GM23338 (cell line): ENCODE measurements at regions not wholly inside any gene's neighbourhood (a gene's known extent, or its start where the extent isn't known, plus 50 kb on each side); places are given as distances from the start of the nearest gene placed in this dataset.

Source experiments
- ATAC-seq: fragments of 200-7000 bp; cut with Tn5 transposase; 3 replicates; pipeline ENCODE4 v1.9.1; 2020
- DNase-seq: peaks from one replicate; pipeline ENCODE4 v3.0.0-alpha.2; 2015; ENCODE audit warnings: low spot score
- H2AFZ ChIP-seq: fragments of 200-600 bp; sonication (generic); 2 replicates; pipeline ENCODE4 v1.8.0; 2016; ENCODE audit warnings: antibody characterized with exemption, mild to moderate bottlenecking, moderate library complexity
- H3F3A ChIP-seq: fragments of 200-600 bp; sonication (generic); replicated peaks from 2 replicates; pipeline ENCODE4 v1.8.0; 2017; ENCODE audit warnings: antibody characterized with exemption, mixed run types, low read depth
- H3K27ac ChIP-seq: fragments of 200-600 bp; sonication (generic); 2 replicates; pipeline ENCODE4 v1.6.1; 2016; ENCODE audit warnings: low read depth
- H3K27me3 ChIP-seq: fragments of 200-600 bp; sonication (generic); 2 replicates; pipeline ENCODE4 v1.8.0; 2016; ENCODE audit warnings: mild to moderate bottlenecking, mixed run types, moderate library complexity; ENCODE audit not compliant: insufficient read depth
- H3K36me3 ChIP-seq: fragments of 200-600 bp; sonication (generic); 2 replicates; pipeline ENCODE4 v1.8.0; 2016; ENCODE audit warnings: mild to moderate bottlenecking; ENCODE audit not compliant: insufficient read depth
- H3K4me1 ChIP-seq: fragments of 200-600 bp; sonication (generic); 2 replicates; pipeline ENCODE4 v1.8.0; 2016; ENCODE audit warnings: mild to moderate bottlenecking, moderate library complexity; ENCODE audit not compliant: insufficient read depth
- H3K4me2 ChIP-seq: fragments of 200-600 bp; sonication (generic); 2 replicates; pipeline ENCODE4 v1.7.1; 2017; ENCODE audit warnings: mixed run types
- H3K4me3 ChIP-seq: fragments of 200-600 bp; sonication (generic); 2 replicates; pipeline ENCODE4 v1.6.1; 2016; ENCODE audit warnings: mixed run types
- H3K79me2 ChIP-seq: fragments of 200-600 bp; sonication (generic); replicated peaks from 2 replicates; pipeline ENCODE4 v1.8.0; 2017; ENCODE audit warnings: mild to moderate bottlenecking; ENCODE audit not compliant: insufficient read depth
- H3K9me2 ChIP-seq: fragments of 200-600 bp; sonication (generic); 2 replicates; pipeline ENCODE4 v1.8.0; 2017; ENCODE audit not compliant: insufficient read depth
- H4K20me1 ChIP-seq: fragments of 200-600 bp; sonication (generic); replicated peaks from 2 replicates; pipeline ENCODE4 v1.8.0; 2017; ENCODE audit warnings: mild to moderate bottlenecking; ENCODE audit not compliant: insufficient read depth
- H3K27ac Mint-ChIP-seq: 2 replicates; pipeline ENCODE4 v1.8.0; 2020; ENCODE audit warnings: inconsistent platforms, mild to moderate bottlenecking, moderate library complexity, mixed read lengths
- H3K27me3 Mint-ChIP-seq: 3 replicates; pipeline ENCODE4 v1.8.0; 2022; ENCODE audit warnings: low read depth, mild to moderate bottlenecking, moderate library complexity, mixed read lengths, inconsistent platforms; ENCODE audit not compliant: insufficient read depth, poor library complexity
- H3K36me3 Mint-ChIP-seq: 3 replicates; pipeline ENCODE4 v1.8.0; 2021; ENCODE audit warnings: low read depth, mild to moderate bottlenecking, inconsistent platforms, moderate library complexity, mixed read lengths
- H3K4me1 Mint-ChIP-seq: 3 replicates; pipeline ENCODE4 v1.8.0; 2020; ENCODE audit warnings: mild to moderate bottlenecking, inconsistent platforms, mixed read lengths
- H3K4me3 Mint-ChIP-seq: 3 replicates; pipeline ENCODE4 v1.8.0; 2021; ENCODE audit warnings: moderate library complexity, mild to moderate bottlenecking, inconsistent platforms, mixed read lengths
- H3K9me3 Mint-ChIP-seq: 3 replicates; pipeline ENCODE4 v1.8.0; 2020; ENCODE audit warnings: moderate library complexity, mild to moderate bottlenecking, inconsistent platforms, mixed read lengths
- CREB1 ChIP-seq: fragments of 250-450 bp; sonication (Bioruptor Pico); IDR thresholded peaks from 2 replicates; pipeline ENCODE4 v1.5.0; 2020; ENCODE audit warnings: low read depth, mild to moderate bottlenecking, moderate library complexity
- ETS1 ChIP-seq: IDR thresholded peaks from 2 replicates; pipeline ENCODE4 v1.6.1; 2016; ENCODE audit warnings: antibody characterized with exemption
- EZH2phosphoT487 ChIP-seq: fragments of 200-600 bp; sonication (generic); IDR thresholded peaks from one replicate; pipeline ENCODE4 v1.8.1; 2018; ENCODE audit warnings: antibody characterized with exemption; ENCODE audit not compliant: unreplicated experiment
- JUNB ChIP-seq: IDR thresholded peaks from one replicate; pipeline ENCODE4 v1.6.1; 2016; ENCODE audit warnings: antibody characterized with exemption; ENCODE audit not compliant: unreplicated experiment
- NANOG ChIP-seq: IDR thresholded peaks from 2 replicates; pipeline ENCODE4 v1.6.1; 2016; ENCODE audit warnings: antibody characterized with exemption, borderline replicate concordance
- POLR2AphosphoS5 ChIP-seq: IDR thresholded peaks from 2 replicates; pipeline ENCODE4 v1.6.1; 2016; ENCODE audit warnings: antibody characterized with exemption, low read depth
- REST ChIP-seq: IDR thresholded peaks from one replicate; pipeline ENCODE4 v1.6.1; 2018; ENCODE audit warnings: antibody characterized with exemption; ENCODE audit not compliant: unreplicated experiment
- STAT1 ChIP-seq: IDR thresholded peaks from one replicate; pipeline ENCODE4 v1.6.1; 2016; ENCODE audit warnings: antibody characterized with exemption; ENCODE audit not compliant: unreplicated experiment
- ZNF114 ChIP-seq: fragments of 250-450 bp; sonication (Bioruptor Pico); IDR thresholded peaks from 2 replicates; pipeline ENCODE4 v1.5.0; 2020; ENCODE audit warnings: mild to moderate bottlenecking, moderate library complexity
- ZNF331 ChIP-seq: fragments of 250-450 bp; sonication (Bioruptor Pico); IDR thresholded peaks from 2 replicates; pipeline ENCODE4 v1.5.0; 2020; ENCODE audit warnings: low read depth, mild to moderate bottlenecking, moderate library complexity
- ZNF462 ChIP-seq: fragments of 250-450 bp; sonication (Bioruptor Pico); IDR thresholded peaks from 2 replicates; pipeline ENCODE4 v1.5.0; 2020; ENCODE audit warnings: mild to moderate bottlenecking, moderate library complexity

- Mint-ChIP-seq H3K27ac (no peak overlapping the region), H3K4me1 (peaks cover 16% of the 10 kb centered on the region), H3K4me3 (no peak overlapping the region), H3K27me3 (no peaks in the 10 kb centered on the region), H3K36me3 (peaks cover 5% of the 10 kb centered on the region; the same call in 2 of the 3 replicates), H3K9me3 (peaks cover 10% of the 10 kb centered on the region)
- DNase-seq (peak; percentile 7), ATAC-seq (no peak)
- Histone ChIP-seq H3K4me3 (no peak overlapping the region), H3K27me3 (no peaks in the 10 kb centered on the region), H3K4me1 (peaks cover 9% of the 10 kb centered on the region), H3K9me2 (no peaks in the 10 kb centered on the region), H3K4me2 (peak overlapping the region; percentile 34; the same call in 1 of the 2 replicates), H3K27ac (no peak overlapping the region), H3F3A (no peaks in the 10 kb centered on the region), H3K36me3 (no peaks in the 10 kb centered on the region; the same call in 1 of the 2 replicates), H4K20me1 (no peaks in the 10 kb centered on the region), H2AFZ (no peak overlapping the region), H3K79me2 (no peaks in the 10 kb centered on the region)
- TF ChIP-seq REST: no peak
Observed at GRCh38 chr10:52662256-52662655, 110.3 kb downstream of the MBL2 start.

GRCh38 chr10:52663161-52663560, 109.4 kb downstream of the MBL2 start:
- peaks cover 10% of the 10 kb centered on the region for H3K9me3 Mint-ChIP-seq
- no peaks in the 10 kb centered on the region for H4K20me1 ChIP-seq
- 0 out of 2 replicates have a peak overlapping the region, but pooled peaks have one; percentile 6 for H2AFZ ChIP-seq
- H3K4me3 ChIP-seq: no peak overlapping the region
- no peak overlapping the region for H3K27ac ChIP-seq
- no peaks in the 10 kb centered on the region for H3K79me2 ChIP-seq
- ATAC-seq: no peak
- H3K9me2 ChIP-seq: no peaks in the 10 kb centered on the region
- no peak overlapping the region for H3K4me2 ChIP-seq
- no peaks in the 10 kb centered on the region; the same call in 1 of the 2 replicates for H3K36me3 ChIP-seq
- no peaks in the 10 kb centered on the region for H3K27me3 Mint-ChIP-seq
- H3K27ac Mint-ChIP-seq: no peak overlapping the region
- H3K4me1 ChIP-seq: peaks cover 9% of the 10 kb centered on the region
- H3F3A ChIP-seq: no peaks in the 10 kb centered on the region
- no peak overlapping the region for H3K4me3 Mint-ChIP-seq
- peaks cover 16% of the 10 kb centered on the region for H3K4me1 Mint-ChIP-seq
- H3K36me3 Mint-ChIP-seq: peaks cover 5% of the 10 kb centered on the region; the same call in 2 of the 3 replicates
- DNase-seq: no peak
- no peaks in the 10 kb centered on the region for H3K27me3 ChIP-seq
- TF ChIP-seq EZH2phosphoT487 (no peak), JUNB (no peak), ZNF462 (no peak), ZNF114 (CRISPR knock-in tag) (no peak), STAT1 (no peak), NANOG (no peak), POLR2AphosphoS5 (no peak), ZNF331 (CRISPR knock-in tag) (no peak), CREB1 (CRISPR knock-in tag) (no peak), ETS1 (no peak)
